ENCODE measurements at regions not wholly inside any gene's neighbourhood (a gene's known extent, or its start where the extent isn't known, plus 50 kb on each side); places are given as distances from the start of the nearest gene placed in this dataset.

GRCh38 chr14:40417777-40418401 is 985.7 kb upstream of the FBXO33 start:
- no peak for TF ChIP-seq MYC (CRISPR knock-in tag; IDR thresholded peaks at IDR 0.05; ENCODE audit: borderline replicate concordance)
- no peak for TF ChIP-seq POLR2A (IDR thresholded peaks at IDR 0.05; ENCODE audit: insufficient read depth in 1 of 2, low read depth in 2 of 2, low read length in 2 of 2)
- peak; percentile 97; the same call in 1 of the 2 replicates for TF ChIP-seq ZNF230 (CRISPR knock-in tag; IDR thresholded peaks at IDR 0.05)
- no peak for TF ChIP-seq ZNF691 (CRISPR knock-in tag; IDR thresholded peaks at IDR 0.05; ENCODE audit: borderline replicate concordance, low read depth)
- TF ChIP-seq STAG1 (CRISPR knock-in tag; IDR thresholded peaks at IDR 0.05), result peak; percentile 79
- TF ChIP-seq, protein P1, sequence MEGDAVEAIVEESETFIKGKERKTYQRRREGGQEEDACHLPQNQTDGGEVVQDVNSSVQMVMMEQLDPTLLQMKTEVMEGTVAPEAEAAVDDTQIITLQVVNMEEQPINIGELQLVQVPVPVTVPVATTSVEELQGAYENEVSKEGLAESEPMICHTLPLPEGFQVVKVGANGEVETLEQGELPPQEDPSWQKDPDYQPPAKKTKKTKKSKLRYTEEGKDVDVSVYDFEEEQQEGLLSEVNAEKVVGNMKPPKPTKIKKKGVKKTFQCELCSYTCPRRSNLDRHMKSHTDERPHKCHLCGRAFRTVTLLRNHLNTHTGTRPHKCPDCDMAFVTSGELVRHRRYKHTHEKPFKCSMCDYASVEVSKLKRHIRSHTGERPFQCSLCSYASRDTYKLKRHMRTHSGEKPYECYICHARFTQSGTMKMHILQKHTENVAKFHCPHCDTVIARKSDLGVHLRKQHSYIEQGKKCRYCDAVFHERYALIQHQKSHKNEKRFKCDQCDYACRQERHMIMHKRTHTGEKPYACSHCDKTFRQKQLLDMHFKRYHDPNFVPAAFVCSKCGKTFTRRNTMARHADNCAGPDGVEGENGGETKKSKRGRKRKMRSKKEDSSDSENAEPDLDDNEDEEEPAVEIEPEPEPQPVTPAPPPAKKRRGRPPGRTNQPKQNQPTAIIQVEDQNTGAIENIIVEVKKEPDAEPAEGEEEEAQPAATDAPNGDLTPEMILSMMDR (CRISPR knock-in tag; IDR thresholded peaks at IDR 0.05), result peak; percentile 86
- TF ChIP-seq HMG20A (CRISPR knock-in tag; IDR thresholded peaks at IDR 0.05; ENCODE audit: borderline replicate concordance), result no peak
- peak; percentile 65 for TF ChIP-seq SMC3 (IDR thresholded peaks at IDR 0.05; ENCODE audit: low read length)
- H3K9me3 ChIP-seq (ENCODE audit: low read length), result peaks cover 68% of the 10 kb centered on the region
- H3K27ac ChIP-seq (ENCODE audit: extremely low read length, insufficient read depth, low read length), result no peak overlapping the region
- no peak overlapping the region for H3K4me3 ChIP-seq (replicated peaks in 1 of 3; ENCODE audit: insufficient read depth in 1 of 3, low read depth in 2 of 3, low read length in 3 of 3)
- 0 out of 2 replicates have a peak overlapping the region, but pooled peaks have one; percentile 0 for H3K4me2 ChIP-seq (ENCODE audit: low read depth, low read length)
- DNase-seq (ENCODE audit: low spot score), result peak; percentile 62
- H2AFZ ChIP-seq (ENCODE audit: low read length), result no peak overlapping the region
- no peak for FAIRE-seq
- CTCF ChIA-PET (ENCODE audit: low intra/inter-chr PET ratio, low total read pairs), result no interaction called here
- no peaks in the 10 kb centered on the region for H3K27me3 ChIP-seq (ENCODE audit: control insufficient read depth in 1 of 2, insufficient read depth in 2 of 2, low read length in 2 of 2)
- in situ Hi-C loops (cut with HindIII; ENCODE audit: extremely low pct_ligation_motif_present, low pct_unique_long_range_greater_than_20kb), result no loop called here
- peak; percentile 98 for ATAC-seq
- POLR2A ChIA-PET, result no interaction called here
- H3K4me1 ChIP-seq (ENCODE audit: insufficient read depth, low read length), result no peaks in the 10 kb centered on the region
- 6% methylated on average over 6 of the region's 6 CpGs for WGBS (ENCODE audit: low lambda C conversion rate)
- no peaks in the 10 kb centered on the region for H3K36me3 ChIP-seq (replicated peaks in 1 of 2; ENCODE audit: control insufficient read depth in 1 of 2, insufficient read depth in 2 of 2, low read length in 2 of 2)
- no TSS peak for BruUV-seq (replicated peaks)
- no peaks in the 10 kb centered on the region for H4K20me1 ChIP-seq (ENCODE audit: insufficient read depth, low read length)
- no peaks in the 10 kb centered on the region for H3K79me2 ChIP-seq (ENCODE audit: insufficient read depth, low read length)
- intact Hi-C loops (cut with micrococcal nuclease; ENCODE audit: unreplicated experiment), result loop anchor here (1.0 to 10.0 kb wide), 2 partner anchors 923 to 1182 kb away; no protein-coding TSS in a partner anchor
- H3K9ac ChIP-seq (ENCODE audit: insufficient read depth, low read depth, low read length), result no peak overlapping the region

Measured in HepG2 (cell line).